ENCODE measurements at regions not wholly inside any gene's neighbourhood (a gene's known extent, or its start where the extent isn't known, plus 50 kb on each side); places are given as distances from the start of the nearest gene placed in this dataset.
A peak's percentile ranks its signal among the peaks of the same experiment; 100 is the strongest.
"Not testable (repeated sequence)": the region's sequence is repeated elsewhere in the genome, so short reads cannot be mapped to it uniquely, and the experiment has no call there.

DNA sequence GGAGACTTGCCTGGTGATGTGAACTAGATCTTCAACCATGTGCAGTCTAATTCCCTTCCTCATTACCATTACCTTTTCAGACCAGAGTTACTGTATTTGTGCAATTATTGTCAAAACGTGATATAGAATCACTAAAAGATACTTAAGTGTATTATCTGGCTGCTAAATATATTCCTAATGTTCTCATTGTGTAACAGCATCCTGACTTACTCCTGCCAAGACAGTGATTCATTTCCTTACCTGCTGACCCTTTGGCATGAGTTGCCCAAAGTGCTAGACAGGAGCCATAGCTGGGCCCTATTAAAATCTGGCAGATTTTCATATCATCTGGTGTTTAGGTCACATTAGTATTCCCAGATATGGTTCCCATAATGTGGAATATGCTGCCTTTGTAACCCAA lies 598.3 kb upstream of the CAMK1G start:
- CTCF ChIA-PET, result no interaction called here
- intact Hi-C loops (cut with micrococcal nuclease), result no loop called here
- no peak overlapping the region for H3K27ac Mint-ChIP-seq
- TF ChIP-seq, protein P1, sequence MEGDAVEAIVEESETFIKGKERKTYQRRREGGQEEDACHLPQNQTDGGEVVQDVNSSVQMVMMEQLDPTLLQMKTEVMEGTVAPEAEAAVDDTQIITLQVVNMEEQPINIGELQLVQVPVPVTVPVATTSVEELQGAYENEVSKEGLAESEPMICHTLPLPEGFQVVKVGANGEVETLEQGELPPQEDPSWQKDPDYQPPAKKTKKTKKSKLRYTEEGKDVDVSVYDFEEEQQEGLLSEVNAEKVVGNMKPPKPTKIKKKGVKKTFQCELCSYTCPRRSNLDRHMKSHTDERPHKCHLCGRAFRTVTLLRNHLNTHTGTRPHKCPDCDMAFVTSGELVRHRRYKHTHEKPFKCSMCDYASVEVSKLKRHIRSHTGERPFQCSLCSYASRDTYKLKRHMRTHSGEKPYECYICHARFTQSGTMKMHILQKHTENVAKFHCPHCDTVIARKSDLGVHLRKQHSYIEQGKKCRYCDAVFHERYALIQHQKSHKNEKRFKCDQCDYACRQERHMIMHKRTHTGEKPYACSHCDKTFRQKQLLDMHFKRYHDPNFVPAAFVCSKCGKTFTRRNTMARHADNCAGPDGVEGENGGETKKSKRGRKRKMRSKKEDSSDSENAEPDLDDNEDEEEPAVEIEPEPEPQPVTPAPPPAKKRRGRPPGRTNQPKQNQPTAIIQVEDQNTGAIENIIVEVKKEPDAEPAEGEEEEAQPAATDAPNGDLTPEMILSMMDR (IDR thresholded peaks at IDR 0.05), result no peak
- peaks cover 13% of the 10 kb centered on the region for H3K4me1 Mint-ChIP-seq (ENCODE audit: low read depth)
- peaks cover 1% of the 10 kb centered on the region for H3K36me3 Mint-ChIP-seq (ENCODE audit: low read depth)
- ATAC-seq (no peak), DNase-seq (no peak)
- POLR2A ChIA-PET, result no interaction called here
- no peak overlapping the region for H3K4me3 Mint-ChIP-seq
- no peaks in the 10 kb centered on the region for H3K9me3 Mint-ChIP-seq
- peaks cover 1% of the 10 kb centered on the region for H3K27me3 Mint-ChIP-seq

DNA sequence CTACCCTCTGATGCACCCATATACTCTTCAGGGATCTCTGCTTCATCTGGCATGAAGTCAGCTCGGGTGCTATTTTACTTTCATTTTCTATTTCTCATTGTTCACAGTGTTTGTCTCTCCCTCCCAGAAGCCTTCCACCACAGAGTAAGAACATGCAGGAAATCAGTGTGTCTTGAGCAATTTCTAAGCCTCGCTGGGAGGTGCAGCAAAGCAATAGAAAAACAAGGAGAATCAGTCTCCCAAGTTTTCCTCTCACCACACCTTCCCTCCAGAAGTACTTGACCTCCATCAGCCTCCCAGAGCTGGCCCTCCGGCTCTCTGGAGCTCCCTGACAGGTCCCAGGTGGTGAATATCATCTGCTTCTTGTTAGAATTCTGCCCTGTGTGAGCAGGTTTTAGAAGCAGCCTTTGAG lies 594.7 kb upstream of the CAMK1G start:
- intact Hi-C loops (cut with micrococcal nuclease), result no loop called here
- POLR2A ChIA-PET, result interaction anchor here (0.7 to 0.8 kb wide), 2 partner anchors 18 to 496 kb away, joined by 3 read pairs; no protein-coding TSS in a partner anchor

DNA sequence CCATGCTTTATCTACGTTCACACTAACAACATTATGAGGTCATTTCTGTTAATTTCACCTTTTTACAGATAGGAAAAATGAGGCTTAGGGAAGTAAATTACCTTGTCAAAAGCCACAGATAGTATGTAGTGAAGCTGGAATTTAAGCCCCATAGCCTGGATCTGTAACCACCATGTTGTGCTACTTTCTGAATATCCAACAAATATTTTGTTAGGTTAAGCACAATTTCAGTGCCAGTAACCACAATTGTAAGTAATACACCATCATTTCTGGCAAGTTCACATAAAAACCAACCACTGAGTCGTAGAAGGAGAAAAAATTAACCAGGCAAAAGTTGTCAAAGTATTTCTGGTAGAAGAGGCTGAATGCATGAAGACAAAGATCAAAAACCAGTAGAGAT lies 593.1 kb upstream of the CAMK1G start:
- intact Hi-C loops (cut with micrococcal nuclease), result no loop called here
- Mint-ChIP-seq H3K27me3 (peaks cover 5% of the 10 kb centered on the region), H3K4me3 (no peak overlapping the region), H3K36me3 (ENCODE audit: low read depth) (peaks cover 1% of the 10 kb centered on the region), H3K9me3 (peaks cover 2% of the 10 kb centered on the region), H3K27ac (no peak overlapping the region), H3K4me1 (ENCODE audit: low read depth) (peaks cover 13% of the 10 kb centered on the region)
- POLR2A ChIA-PET, result no interaction called here
- CTCF ChIA-PET, result no interaction called here
- TF ChIP-seq, protein P1 (IDR thresholded peaks at IDR 0.05), result no peak
- DNase-seq (no peak), ATAC-seq (no peak)

More for the DNA sequence above, 594.7 kb upstream of the CAMK1G start:
- H3K27me3 Mint-ChIP-seq, result peaks cover 1% of the 10 kb centered on the region
- H3K4me1 Mint-ChIP-seq (ENCODE audit: low read depth), result peaks cover 13% of the 10 kb centered on the region
- DNase-seq, result peak; percentile 7
- peaks cover 1% of the 10 kb centered on the region for H3K36me3 Mint-ChIP-seq (ENCODE audit: low read depth)
- H3K27ac Mint-ChIP-seq, result peak overlapping the region; percentile 76
- CTCF ChIA-PET, result no interaction called here
- peak overlapping the region; percentile 74 for H3K4me3 Mint-ChIP-seq
- TF ChIP-seq, protein P1 (IDR thresholded peaks at IDR 0.05), result no peak
- peak; percentile 86 for ATAC-seq
- H3K9me3 Mint-ChIP-seq, result peaks cover 2% of the 10 kb centered on the region

DNA sequence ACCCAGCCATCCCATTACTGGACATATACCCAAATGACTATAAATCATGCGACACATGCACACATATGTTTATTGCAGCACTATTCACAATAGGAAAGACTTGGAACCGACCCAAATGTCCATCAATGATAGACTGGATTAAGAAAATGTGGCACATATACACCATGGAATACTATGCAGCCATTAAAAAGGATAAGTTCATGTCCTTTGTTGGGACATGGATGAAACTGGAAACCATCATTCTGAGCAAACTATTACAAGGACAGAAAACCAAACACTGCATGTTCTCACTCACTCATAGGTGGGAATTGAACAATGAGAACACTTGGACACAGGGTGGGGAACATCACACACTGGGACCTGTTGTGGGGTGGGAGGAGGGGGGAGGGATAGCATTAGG lies 586.5 kb upstream of the CAMK1G start:
- CTCF ChIA-PET, POLR2A ChIA-PET: not testable (repeated sequence)

DNA sequence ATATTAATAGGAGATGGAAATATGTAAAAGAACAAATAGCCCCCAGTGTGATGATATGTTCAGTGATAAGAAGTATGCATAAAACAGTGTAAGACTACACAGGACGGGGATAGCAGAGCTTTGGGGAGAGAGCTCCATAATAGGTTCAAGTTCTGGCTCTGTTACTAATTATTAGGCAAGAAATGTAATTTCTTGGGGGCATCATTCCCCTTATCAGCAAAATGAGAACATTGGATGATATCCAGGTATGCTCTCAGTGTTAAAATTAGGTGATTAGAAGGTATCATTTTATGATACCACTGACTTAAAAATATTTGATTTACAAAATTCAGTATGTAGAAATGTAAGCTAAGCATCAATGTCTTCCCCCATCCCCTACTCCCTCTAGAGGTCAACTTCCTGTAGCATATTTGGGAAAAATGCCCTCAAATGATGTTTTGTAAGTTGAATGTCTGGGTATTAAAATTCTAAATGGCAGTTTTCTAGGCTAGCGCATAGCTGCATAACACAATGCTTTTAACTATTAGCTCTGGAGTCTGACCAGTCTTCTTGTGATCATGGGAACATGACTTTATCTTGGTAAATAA lies 585.7 kb upstream of the CAMK1G start:
- ChIA-PET CTCF (no interaction called here), POLR2A (no interaction called here)
- no peaks in the 10 kb centered on the region for H3K36me3 Mint-ChIP-seq (ENCODE audit: low read depth)
- H3K9me3 Mint-ChIP-seq, result peaks cover 1% of the 10 kb centered on the region
- no peak overlapping the region for H3K27ac Mint-ChIP-seq
- H3K27me3 Mint-ChIP-seq, result peaks cover 4% of the 10 kb centered on the region
- no peaks in the 10 kb centered on the region for H3K4me1 Mint-ChIP-seq (ENCODE audit: low read depth)
- TF ChIP-seq, protein P1 (IDR thresholded peaks at IDR 0.05), result no peak
- no peak overlapping the region for H3K4me3 Mint-ChIP-seq
- ATAC-seq, result no peak
- intact Hi-C loops (cut with micrococcal nuclease), result no loop called here
- no peak for DNase-seq

More for the DNA sequence above, 586.5 kb upstream of the CAMK1G start:
- intact Hi-C loops (cut with micrococcal nuclease); H3K27me3 Mint-ChIP-seq; DNase-seq; ATAC-seq; H3K36me3 Mint-ChIP-seq (ENCODE audit: low read depth); H3K9me3 Mint-ChIP-seq; H3K4me3 Mint-ChIP-seq; H3K4me1 Mint-ChIP-seq (ENCODE audit: low read depth); H3K27ac Mint-ChIP-seq: not testable (repeated sequence)
